ENCODE measurements at regions not wholly inside any gene's neighbourhood (a gene's known extent, or its start where the extent isn't known, plus 50 kb on each side); places are given as distances from the start of the nearest gene placed in this dataset.

DNA sequence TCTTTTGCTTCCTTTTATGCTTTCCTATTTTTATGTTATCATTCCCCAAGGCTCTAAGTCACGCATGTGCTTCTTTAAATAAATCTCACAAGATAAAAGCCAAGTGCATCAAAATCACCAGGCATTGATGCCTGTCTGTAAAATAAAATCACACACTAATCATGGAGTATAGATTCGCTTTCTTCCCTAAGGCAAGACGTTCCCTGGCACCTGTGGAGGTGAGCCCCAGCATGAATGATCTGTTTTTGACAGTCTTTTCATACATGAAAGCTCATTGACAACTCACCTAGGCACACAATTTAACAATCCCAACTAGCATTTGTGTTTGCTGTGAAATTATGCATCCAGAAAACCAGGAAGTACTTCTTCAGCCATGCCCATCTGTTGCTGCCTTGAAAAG is 146.9 kb upstream of the DMAC1 start:
- DNase-seq = no peak
- Histone ChIP-seq H3K4me1 (no peaks in the 10 kb centered on the region), H3K27me3 (no peaks in the 10 kb centered on the region), H3K9me3 (no peaks in the 10 kb centered on the region), H3K27ac (no peak overlapping the region), H3K36me3 (no peaks in the 10 kb centered on the region), H3K4me3 (no peak overlapping the region)
- intact Hi-C loops (cut with DNase I; ENCODE audit: low total_unique reads) = no loop called here
- no peak for TF ChIP-seq POLR2A (IDR thresholded peaks at IDR 0.05)
- TF ChIP-seq, protein P1, sequence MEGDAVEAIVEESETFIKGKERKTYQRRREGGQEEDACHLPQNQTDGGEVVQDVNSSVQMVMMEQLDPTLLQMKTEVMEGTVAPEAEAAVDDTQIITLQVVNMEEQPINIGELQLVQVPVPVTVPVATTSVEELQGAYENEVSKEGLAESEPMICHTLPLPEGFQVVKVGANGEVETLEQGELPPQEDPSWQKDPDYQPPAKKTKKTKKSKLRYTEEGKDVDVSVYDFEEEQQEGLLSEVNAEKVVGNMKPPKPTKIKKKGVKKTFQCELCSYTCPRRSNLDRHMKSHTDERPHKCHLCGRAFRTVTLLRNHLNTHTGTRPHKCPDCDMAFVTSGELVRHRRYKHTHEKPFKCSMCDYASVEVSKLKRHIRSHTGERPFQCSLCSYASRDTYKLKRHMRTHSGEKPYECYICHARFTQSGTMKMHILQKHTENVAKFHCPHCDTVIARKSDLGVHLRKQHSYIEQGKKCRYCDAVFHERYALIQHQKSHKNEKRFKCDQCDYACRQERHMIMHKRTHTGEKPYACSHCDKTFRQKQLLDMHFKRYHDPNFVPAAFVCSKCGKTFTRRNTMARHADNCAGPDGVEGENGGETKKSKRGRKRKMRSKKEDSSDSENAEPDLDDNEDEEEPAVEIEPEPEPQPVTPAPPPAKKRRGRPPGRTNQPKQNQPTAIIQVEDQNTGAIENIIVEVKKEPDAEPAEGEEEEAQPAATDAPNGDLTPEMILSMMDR (IDR thresholded peaks at IDR 0.05) = no peak

DNA sequence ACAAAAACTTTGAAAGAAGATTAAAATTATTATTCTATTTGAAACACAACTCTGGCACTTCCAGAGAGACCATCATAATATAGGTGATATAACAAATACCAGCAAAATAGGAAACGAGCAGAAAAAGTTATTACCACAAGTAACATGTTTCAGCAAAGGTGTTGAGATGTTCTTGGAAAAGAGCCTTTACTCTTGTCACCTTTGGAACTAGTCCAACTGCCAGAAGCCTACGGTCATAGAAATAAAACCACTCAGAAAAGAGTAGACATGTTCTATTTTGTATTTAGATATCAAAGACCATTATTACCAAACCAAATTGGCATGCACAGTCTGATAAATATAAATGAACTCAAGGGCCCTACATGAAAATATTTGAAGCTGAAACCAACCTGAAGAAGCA is 145.0 kb upstream of the DMAC1 start:
- intact Hi-C loops (cut with DNase I; ENCODE audit: low total_unique reads) = no loop called here
- H3K27ac ChIP-seq = no peak overlapping the region
- no peaks in the 10 kb centered on the region for H3K36me3 ChIP-seq
- no peaks in the 10 kb centered on the region for H3K27me3 ChIP-seq
- H3K4me3 ChIP-seq = no peak overlapping the region
- H3K9me3 ChIP-seq = no peaks in the 10 kb centered on the region
- no peak for TF ChIP-seq POLR2A (IDR thresholded peaks at IDR 0.05)
- TF ChIP-seq, protein P1 (IDR thresholded peaks at IDR 0.05) = no peak
- H3K4me1 ChIP-seq = no peaks in the 10 kb centered on the region
- no peak for DNase-seq

DNA sequence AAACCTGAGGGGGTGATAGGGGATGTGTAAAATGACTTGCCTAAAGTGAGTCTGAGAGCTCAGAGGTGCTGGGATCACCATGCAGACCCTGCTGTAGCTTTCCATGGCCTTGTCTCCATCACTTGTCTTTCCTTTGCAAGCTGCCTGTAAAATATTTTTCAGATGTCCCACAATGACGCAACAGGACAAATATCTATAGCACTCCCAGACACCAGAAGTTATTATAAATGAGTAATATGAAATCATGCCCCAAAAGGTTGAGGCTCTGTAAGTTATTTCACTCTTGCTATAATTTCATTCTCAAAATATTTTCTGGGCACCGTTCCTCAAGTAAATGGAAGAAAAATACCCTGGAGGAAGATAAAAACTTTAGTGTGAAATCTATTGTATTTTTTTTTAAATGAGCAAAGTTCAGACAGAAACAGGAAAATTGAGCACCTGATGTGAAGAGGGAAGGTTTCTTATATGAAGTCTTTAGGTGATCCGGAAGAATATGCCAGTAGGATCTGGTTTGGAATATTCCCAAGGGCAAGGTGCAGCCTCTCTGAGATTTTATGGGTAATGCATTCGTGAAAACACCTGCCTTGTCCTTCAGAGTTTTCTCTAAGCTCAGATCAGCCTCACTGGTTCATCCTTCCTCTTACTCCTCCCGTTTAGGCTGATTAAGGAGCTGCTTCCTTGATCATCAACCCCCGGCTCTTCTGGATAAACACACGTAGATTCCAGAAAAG is 138.3 kb upstream of the DMAC1 start:
- intact Hi-C loops (cut with DNase I; ENCODE audit: low total_unique reads) = no loop called here
- Histone ChIP-seq H3K4me1 (no peaks in the 10 kb centered on the region), H3K27me3 (no peaks in the 10 kb centered on the region), H3K36me3 (no peaks in the 10 kb centered on the region), H3K9me3 (no peaks in the 10 kb centered on the region), H3K4me3 (no peak overlapping the region), H3K27ac (no peak overlapping the region)
- no peak for DNase-seq
- no peak for TF ChIP-seq POLR2A (IDR thresholded peaks at IDR 0.05)
- TF ChIP-seq, protein P1 (IDR thresholded peaks at IDR 0.05) = no peak

DNA sequence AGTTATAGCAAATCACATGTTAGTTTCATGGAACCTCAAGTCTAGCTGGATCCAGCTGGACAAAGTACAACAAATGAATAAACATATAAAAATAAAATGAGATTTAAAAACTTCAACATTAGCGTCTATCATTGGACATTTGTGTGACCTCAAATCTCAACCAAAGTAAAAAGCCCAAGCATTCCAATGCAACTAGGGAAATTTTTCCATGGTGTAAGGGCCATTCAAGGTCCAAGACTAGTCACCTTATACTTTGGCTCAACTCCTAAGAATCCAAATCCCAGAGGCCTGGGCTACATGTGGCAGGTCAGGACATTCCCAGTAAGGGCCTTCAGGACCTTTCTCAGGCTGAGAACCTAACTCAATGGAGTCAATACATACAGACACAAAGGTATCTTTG is 137.4 kb upstream of the DMAC1 start:
- intact Hi-C loops (cut with DNase I; ENCODE audit: low total_unique reads) = no loop called here
- no peaks in the 10 kb centered on the region for H3K4me1 ChIP-seq
- H3K27ac ChIP-seq = no peak overlapping the region

DNA sequence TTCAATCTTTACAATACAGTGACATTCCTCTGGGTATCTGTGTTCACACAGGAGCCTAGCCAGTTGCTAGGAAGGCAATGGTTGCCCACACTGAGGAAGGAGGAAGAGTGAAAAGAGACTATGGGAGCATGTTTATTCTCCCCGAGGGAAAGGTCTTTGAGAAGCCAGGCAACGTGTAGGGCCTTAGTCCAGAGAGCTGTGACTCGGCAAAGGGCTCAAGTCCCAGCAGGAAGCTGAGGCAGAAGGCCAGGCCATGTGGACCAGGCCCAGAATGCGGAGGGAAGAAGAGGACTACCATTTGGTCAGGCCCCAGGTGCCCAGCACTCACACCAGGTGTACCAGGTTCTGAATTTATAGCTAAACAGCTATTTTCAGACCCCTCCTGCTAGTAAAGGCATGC is 136.6 kb upstream of the DMAC1 start:
- no peak overlapping the region for H3K27ac ChIP-seq
- no peak for TF ChIP-seq POLR2A (IDR thresholded peaks at IDR 0.05)
- TF ChIP-seq, protein P1 (IDR thresholded peaks at IDR 0.05) = no peak
- no peaks in the 10 kb centered on the region for H3K36me3 ChIP-seq
- no peak for DNase-seq
- H3K9me3 ChIP-seq = no peaks in the 10 kb centered on the region
- H3K4me1 ChIP-seq = no peaks in the 10 kb centered on the region
- H3K27me3 ChIP-seq = no peaks in the 10 kb centered on the region
- no peak overlapping the region for H3K4me3 ChIP-seq
- intact Hi-C loops (cut with DNase I; ENCODE audit: low total_unique reads) = no loop called here

More for the DNA sequence above, 137.4 kb upstream of the DMAC1 start:
- H3K4me3 ChIP-seq = no peak overlapping the region
- no peaks in the 10 kb centered on the region for H3K27me3 ChIP-seq
- no peaks in the 10 kb centered on the region for H3K36me3 ChIP-seq
- no peak for TF ChIP-seq POLR2A (IDR thresholded peaks at IDR 0.05)
- TF ChIP-seq, protein P1 (IDR thresholded peaks at IDR 0.05) = no peak
- H3K9me3 ChIP-seq = no peaks in the 10 kb centered on the region
- DNase-seq = no peak
